ENCODE measurements at regions not wholly inside any gene's neighbourhood (a gene's known extent, or its start where the extent isn't known, plus 50 kb on each side); places are given as distances from the start of the nearest gene placed in this dataset.

DNA sequence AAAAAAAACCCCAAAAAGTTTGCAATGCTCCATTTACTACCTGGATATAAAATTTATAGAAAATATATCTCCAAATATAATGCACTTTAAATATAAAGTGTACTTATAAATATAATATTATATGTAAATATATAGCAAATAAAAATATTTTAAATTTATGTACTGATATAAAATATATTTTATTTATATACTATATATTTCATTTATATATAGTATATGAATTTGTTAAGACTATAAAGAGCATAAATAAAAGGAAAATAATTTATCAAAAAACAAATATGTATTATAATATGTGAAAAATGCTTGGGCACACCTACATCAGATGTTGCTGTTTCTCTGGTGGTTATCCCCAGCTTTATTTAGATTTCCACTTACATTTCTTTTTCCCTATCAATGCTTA lies 71.0 kb upstream of the ZBTB18 start:
- Histone ChIP-seq H3K4me3 (no peak overlapping the region), H3K36me3 (no peaks in the 10 kb centered on the region), H3K27me3 (replicated peaks; ENCODE audit: insufficient read depth) (no peaks in the 10 kb centered on the region), H3K27ac (no peak overlapping the region), H3K4me1 (ENCODE audit: control insufficient read depth in 1 of 2, low read depth in 2 of 2) (no peaks in the 10 kb centered on the region), H3K9me3 (no peaks in the 10 kb centered on the region)
- TF ChIP-seq, protein P1, sequence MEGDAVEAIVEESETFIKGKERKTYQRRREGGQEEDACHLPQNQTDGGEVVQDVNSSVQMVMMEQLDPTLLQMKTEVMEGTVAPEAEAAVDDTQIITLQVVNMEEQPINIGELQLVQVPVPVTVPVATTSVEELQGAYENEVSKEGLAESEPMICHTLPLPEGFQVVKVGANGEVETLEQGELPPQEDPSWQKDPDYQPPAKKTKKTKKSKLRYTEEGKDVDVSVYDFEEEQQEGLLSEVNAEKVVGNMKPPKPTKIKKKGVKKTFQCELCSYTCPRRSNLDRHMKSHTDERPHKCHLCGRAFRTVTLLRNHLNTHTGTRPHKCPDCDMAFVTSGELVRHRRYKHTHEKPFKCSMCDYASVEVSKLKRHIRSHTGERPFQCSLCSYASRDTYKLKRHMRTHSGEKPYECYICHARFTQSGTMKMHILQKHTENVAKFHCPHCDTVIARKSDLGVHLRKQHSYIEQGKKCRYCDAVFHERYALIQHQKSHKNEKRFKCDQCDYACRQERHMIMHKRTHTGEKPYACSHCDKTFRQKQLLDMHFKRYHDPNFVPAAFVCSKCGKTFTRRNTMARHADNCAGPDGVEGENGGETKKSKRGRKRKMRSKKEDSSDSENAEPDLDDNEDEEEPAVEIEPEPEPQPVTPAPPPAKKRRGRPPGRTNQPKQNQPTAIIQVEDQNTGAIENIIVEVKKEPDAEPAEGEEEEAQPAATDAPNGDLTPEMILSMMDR (IDR thresholded peaks at IDR 0.05) = no peak
- no peak for DNase-seq (ENCODE audit: low spot score)
- ATAC-seq (ENCODE audit: insufficient number of reproducible peaks, low FRiP score, low read depth) = no peak

DNA sequence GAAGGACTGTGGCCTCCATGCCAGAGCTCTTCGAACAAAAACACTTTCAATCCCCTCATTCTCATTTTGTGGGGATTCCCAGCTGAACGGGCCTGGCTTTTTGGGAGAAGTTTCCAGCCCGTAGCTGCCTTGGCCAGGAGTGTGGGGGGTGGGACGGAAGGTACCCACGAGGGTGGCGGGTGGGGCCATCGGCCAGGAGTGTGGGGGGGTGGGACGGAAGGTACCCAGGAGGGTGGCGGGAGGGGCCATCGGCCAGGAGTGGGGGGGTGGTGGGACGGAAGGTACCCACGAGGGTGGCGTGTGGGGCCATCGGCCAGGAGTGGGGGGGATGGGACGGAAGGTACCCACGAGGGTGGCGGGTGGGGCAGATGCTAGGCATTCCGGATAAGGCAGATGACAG lies 71.7 kb upstream of the ZBTB18 start:
- no peaks in the 10 kb centered on the region for H3K36me3 ChIP-seq
- H3K9me3 ChIP-seq = no peaks in the 10 kb centered on the region
- no peaks in the 10 kb centered on the region for H3K4me1 ChIP-seq (ENCODE audit: control insufficient read depth in 1 of 2, low read depth in 2 of 2)
- TF ChIP-seq, protein P1 (IDR thresholded peaks at IDR 0.05) = no peak
- H3K27ac ChIP-seq = no peak overlapping the region
- DNase-seq (ENCODE audit: low spot score) (no peak), ATAC-seq (ENCODE audit: insufficient number of reproducible peaks, low FRiP score, low read depth) (no peak)
- no peaks in the 10 kb centered on the region for H3K27me3 ChIP-seq (replicated peaks; ENCODE audit: insufficient read depth)
- H3K4me3 ChIP-seq = no peak overlapping the region

DNA sequence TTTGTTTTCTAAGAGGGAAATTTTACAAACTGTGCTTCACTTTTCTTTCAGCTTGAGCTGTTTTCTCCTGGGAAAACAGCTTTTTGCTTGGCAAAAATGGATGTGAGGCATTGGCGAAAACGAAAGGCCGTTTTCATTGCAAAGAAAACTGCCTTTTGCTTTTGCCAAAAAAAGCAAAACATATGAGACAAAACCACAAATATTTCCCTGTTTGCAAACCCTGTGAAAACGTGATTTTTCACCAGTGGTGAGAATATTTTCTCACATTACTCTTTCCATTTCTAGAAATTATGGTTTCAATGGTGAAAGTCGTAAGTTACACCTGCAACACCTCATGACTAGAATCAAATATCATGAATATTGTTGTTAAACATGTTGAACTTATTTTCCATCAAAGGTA lies 74.0 kb upstream of the ZBTB18 start:
- Histone ChIP-seq H3K27ac (no peak overlapping the region), H3K36me3 (no peaks in the 10 kb centered on the region), H3K9me3 (no peaks in the 10 kb centered on the region), H3K4me1 (ENCODE audit: control insufficient read depth in 1 of 2, low read depth in 2 of 2) (no peaks in the 10 kb centered on the region), H3K27me3 (replicated peaks; ENCODE audit: insufficient read depth) (no peaks in the 10 kb centered on the region), H3K4me3 (no peak overlapping the region)
- TF ChIP-seq, protein P1 (IDR thresholded peaks at IDR 0.05) = no peak
- no peak for DNase-seq (ENCODE audit: low spot score)
- no peak for ATAC-seq (ENCODE audit: insufficient number of reproducible peaks, low FRiP score, low read depth)

DNA sequence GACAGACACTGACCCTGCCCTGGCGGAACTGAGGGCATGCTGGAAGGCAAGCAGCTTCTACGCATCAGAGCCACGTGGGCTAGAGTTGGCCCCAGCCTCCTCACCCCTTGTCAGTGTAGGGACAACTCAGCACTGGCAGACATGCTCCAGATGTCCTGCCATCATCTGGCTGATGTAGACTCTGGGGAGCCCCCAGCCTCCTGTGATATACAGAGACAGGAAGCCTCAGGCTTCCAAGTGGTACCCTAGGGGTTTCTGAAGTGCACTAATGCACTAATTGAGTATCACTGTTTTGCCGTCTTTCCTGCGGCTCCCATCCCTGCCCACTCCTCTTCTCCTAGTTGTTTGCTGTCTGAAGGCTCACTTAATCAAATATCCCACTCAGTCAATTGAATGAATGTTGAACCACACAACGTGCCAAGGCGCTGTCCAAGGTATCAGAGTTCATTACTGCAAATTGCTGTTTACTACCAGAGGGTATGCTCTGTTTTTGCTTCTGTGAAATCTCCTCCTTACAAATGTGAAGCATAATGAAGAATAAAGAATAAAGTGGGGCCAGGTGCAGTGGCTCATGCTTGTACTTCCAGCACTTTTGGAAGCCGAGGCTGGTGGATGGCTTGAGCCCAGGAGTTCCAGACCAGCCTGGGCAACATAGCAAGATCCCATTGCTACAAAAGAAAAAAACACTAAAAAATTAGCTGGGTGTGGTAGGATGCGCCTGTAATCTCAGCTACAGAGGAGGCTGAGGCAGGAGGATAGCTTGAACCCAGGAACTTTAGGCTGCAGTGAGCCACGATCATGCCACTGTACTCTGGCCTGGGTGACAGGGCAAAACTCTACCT lies 76.4 kb upstream of the ZBTB18 start:
- H3K27me3 ChIP-seq (replicated peaks; ENCODE audit: insufficient read depth) = no peaks in the 10 kb centered on the region
- DNase-seq (ENCODE audit: low spot score) (no peak), ATAC-seq (ENCODE audit: insufficient number of reproducible peaks, low FRiP score, low read depth) (no peak)
- no peak overlapping the region for H3K27ac ChIP-seq
- TF ChIP-seq, protein P1 (IDR thresholded peaks at IDR 0.05) = no peak
- no peak overlapping the region for H3K4me3 ChIP-seq
- H3K4me1 ChIP-seq (ENCODE audit: control insufficient read depth in 1 of 2, low read depth in 2 of 2) = no peaks in the 10 kb centered on the region
- H3K36me3 ChIP-seq = no peaks in the 10 kb centered on the region
- H3K9me3 ChIP-seq = no peaks in the 10 kb centered on the region

DNA sequence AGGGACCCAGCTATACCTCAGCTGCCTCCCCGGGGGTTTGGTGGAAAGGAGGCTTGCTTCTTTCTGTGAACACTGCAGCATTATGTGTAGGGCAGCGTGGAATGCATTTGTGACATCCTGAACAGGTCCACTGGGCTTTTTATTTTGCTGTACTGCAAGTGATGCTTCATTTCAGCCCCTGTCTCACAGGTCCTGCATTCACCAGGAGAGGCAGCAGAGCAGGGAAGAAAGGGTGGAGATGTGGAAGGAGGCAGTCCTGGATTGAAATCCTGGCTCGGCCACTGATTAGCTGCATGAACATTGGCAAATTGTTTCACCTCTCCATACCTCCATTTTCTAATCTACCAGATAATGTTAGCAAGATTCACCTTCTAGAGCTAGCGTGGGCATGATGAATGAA lies 77.9 kb upstream of the ZBTB18 start:
- H3K27me3 ChIP-seq (replicated peaks; ENCODE audit: insufficient read depth) = no peaks in the 10 kb centered on the region
- no peak for ATAC-seq (ENCODE audit: insufficient number of reproducible peaks, low FRiP score, low read depth)
- H3K27ac ChIP-seq = no peak overlapping the region
- H3K4me3 ChIP-seq = no peak overlapping the region
- H3K36me3 ChIP-seq = no peaks in the 10 kb centered on the region
- DNase-seq (ENCODE audit: low spot score) = no peak
- no peaks in the 10 kb centered on the region for H3K4me1 ChIP-seq (ENCODE audit: control insufficient read depth in 1 of 2, low read depth in 2 of 2)
- H3K9me3 ChIP-seq = no peaks in the 10 kb centered on the region
- TF ChIP-seq, protein P1 (IDR thresholded peaks at IDR 0.05) = no peak

Measured in thoracic aorta (tissue), 2 donors.